Suprapubic skin (tissue), 4 donors: ENCODE measurements at regions not wholly inside any gene's neighbourhood (a gene's known extent, or its start where the extent isn't known, plus 50 kb on each side); places are given as distances from the start of the nearest gene placed in this dataset.
"Not testable (repeated sequence)": the region's sequence is repeated elsewhere in the genome, so short reads cannot be mapped to it uniquely, and the experiment has no call there.

Experiments
- DNase-seq, 2 donors: peaks; one replicate each; pipeline ENCODE4 v3.0.0-alpha.2; 2019; ENCODE audit warnings: low spot score in 2 of 2
- H3K27ac ChIP-seq: fragments of 200-600 bp; sonication (generic); one replicate; pipeline ENCODE4 v1.5.1; 2019
- H3K27me3 ChIP-seq: fragments of 200-600 bp; sonication (generic); one replicate; pipeline ENCODE4 v1.5.1; 2019
- H3K36me3 ChIP-seq: fragments of 200-600 bp; sonication (generic); one replicate; pipeline ENCODE4 v1.5.1; 2019
- H3K4me1 ChIP-seq: fragments of 200-600 bp; sonication (generic); one replicate; pipeline ENCODE4 v1.5.1; 2019
- H3K4me3 ChIP-seq: fragments of 200-600 bp; sonication (generic); one replicate; pipeline ENCODE4 v1.5.1; 2019; ENCODE audit warnings: mild to moderate bottlenecking
- H3K9me3 ChIP-seq: fragments of 200-600 bp; sonication (generic); one replicate; pipeline ENCODE4 v1.5.1; 2019
- EP300 ChIP-seq: sonication (generic); formaldehyde crosslinking; IDR thresholded peaks from one replicate; pipeline ENCODE4 v1.6.1; 2017; ENCODE audit warnings: antibody characterized with exemption
- POLR2A ChIP-seq, 2 donors: fragments of 450-650 bp; IDR thresholded peaks; one replicate each; pipeline ENCODE4 v1.6.1; 2017; ENCODE audit warnings: antibody characterized with exemption in 2 of 2, mild to moderate bottlenecking in 2 of 2, moderate library complexity in 2 of 2
- POLR2AphosphoS5 ChIP-seq, 3 donors: sonication (generic); formaldehyde crosslinking; IDR thresholded peaks; one replicate each; pipeline ENCODE4 v1.6.1; 2017; ENCODE audit warnings: antibody characterized with exemption in 3 of 3
- WGBS: methylation state at CpG from one replicate; pipeline ENCODE4 v1.1.5; 2018; 5-methylcytosine and 5-hydroxymethylcytosine counted together
- TF ChIP-seq, protein P1 (sequence below), 2 donors: fragments of 200-600 bp in 1 of 2; fragments of 450-650 bp in 1 of 2; sonication (generic) in 1 of 2; IDR thresholded peaks; one replicate each; pipeline ENCODE4 v1.5.1; 2016 to 2019; ENCODE audit warnings: antibody characterized with exemption in 2 of 2, mild to moderate bottlenecking in 1 of 2, moderate library complexity in 1 of 2

DNA sequence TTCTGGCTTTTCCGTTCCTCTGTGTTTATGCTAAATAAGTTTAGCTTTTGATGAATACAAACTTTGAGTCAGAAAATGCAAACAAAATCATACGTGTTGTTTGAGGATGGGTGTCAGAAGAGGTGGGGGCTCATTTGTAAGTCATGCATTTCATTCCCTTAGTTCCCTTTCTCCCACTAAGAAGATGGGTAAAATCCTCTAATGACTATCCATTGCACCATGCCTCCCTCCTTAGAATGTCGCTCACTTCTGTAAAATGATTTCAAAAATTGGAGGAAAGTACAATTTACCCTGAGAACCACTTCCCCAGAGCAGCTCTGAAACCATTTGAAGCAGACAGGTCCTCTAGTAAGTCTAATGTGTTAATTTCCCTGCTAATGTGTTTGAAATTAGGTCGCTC lies 629.6 kb upstream of the VRK2 start:
- Histone ChIP-seq H3K27me3 (no peaks in the 10 kb centered on the region), H3K9me3 (peaks cover 8% of the 10 kb centered on the region), H3K4me1 (no peaks in the 10 kb centered on the region), H3K27ac (no peak overlapping the region), H3K36me3 (no peaks in the 10 kb centered on the region), H3K4me3 (no peak overlapping the region)
- TF ChIP-seq, protein P1, sequence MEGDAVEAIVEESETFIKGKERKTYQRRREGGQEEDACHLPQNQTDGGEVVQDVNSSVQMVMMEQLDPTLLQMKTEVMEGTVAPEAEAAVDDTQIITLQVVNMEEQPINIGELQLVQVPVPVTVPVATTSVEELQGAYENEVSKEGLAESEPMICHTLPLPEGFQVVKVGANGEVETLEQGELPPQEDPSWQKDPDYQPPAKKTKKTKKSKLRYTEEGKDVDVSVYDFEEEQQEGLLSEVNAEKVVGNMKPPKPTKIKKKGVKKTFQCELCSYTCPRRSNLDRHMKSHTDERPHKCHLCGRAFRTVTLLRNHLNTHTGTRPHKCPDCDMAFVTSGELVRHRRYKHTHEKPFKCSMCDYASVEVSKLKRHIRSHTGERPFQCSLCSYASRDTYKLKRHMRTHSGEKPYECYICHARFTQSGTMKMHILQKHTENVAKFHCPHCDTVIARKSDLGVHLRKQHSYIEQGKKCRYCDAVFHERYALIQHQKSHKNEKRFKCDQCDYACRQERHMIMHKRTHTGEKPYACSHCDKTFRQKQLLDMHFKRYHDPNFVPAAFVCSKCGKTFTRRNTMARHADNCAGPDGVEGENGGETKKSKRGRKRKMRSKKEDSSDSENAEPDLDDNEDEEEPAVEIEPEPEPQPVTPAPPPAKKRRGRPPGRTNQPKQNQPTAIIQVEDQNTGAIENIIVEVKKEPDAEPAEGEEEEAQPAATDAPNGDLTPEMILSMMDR (IDR thresholded peaks at IDR 0.05) = no peak
- TF ChIP-seq POLR2AphosphoS5 (IDR thresholded peaks at IDR 0.05) (no peak), POLR2A (IDR thresholded peaks at IDR 0.05) (no peak), EP300 (no peak)
- no peak for DNase-seq
- WGBS = 66% methylated on average over 4 of the region's 4 CpGs

DNA sequence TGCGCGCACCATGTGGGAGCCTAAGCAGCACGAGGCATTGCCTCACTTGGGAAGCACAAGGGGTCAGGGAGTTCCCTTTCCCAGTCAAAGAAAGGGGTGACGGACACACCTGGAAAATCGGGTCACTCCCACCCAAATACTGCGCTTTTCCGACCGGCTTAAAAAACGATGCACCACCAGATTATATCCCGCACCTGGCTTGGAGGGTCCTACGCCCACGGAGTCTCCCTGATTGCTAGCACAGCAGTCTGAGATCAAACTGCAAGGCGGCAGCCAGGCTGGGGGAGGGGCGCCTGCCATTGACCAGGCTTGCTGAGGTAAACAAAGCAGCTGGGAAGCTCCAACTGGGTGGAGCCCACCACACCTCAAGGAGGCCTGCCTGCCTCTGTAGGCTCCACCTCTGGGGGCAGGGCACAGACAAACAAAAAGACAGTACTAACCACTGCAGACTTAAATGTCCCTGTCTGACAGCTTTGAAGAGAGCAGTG lies 627.7 kb upstream of the VRK2 start:
- not testable (repeated sequence) for H3K9me3 ChIP-seq, H3K27ac ChIP-seq, H3K27me3 ChIP-seq, DNase-seq, H3K4me1 ChIP-seq, H3K36me3 ChIP-seq, H3K4me3 ChIP-seq
- WGBS = 88% methylated on average over 14 of the region's 14 CpGs

DNA sequence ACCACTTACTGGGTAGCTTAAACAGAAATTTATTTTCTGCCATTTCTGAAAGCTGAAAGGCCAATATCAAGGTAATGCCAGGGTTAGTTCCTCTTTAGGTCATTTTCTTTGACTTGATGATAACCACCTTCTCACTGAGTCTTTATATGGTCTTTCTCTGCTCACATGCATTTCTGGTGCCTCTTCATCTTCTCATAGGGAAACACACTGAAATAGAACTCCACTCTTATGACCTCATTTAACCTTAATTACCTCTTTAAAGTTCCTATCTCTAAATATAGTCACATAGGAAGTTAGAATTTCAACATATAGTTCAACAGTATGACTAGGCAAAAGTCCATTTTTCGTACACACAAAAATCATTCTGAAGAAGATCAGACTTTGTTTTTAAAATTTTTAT lies 616.8 kb upstream of the VRK2 start:
- H3K4me3 ChIP-seq = no peak overlapping the region
- no peak overlapping the region for H3K27ac ChIP-seq
- H3K4me1 ChIP-seq = no peaks in the 10 kb centered on the region
- TF ChIP-seq POLR2AphosphoS5 (IDR thresholded peaks at IDR 0.05) (no peak), POLR2A (IDR thresholded peaks at IDR 0.05) (no peak), EP300 (no peak)
- TF ChIP-seq, protein P1 (IDR thresholded peaks at IDR 0.05) = no peak
- WGBS = 87% methylated on average over 1 of the region's 1 CpG
- no peaks in the 10 kb centered on the region for H3K9me3 ChIP-seq
- DNase-seq = no peak
- H3K36me3 ChIP-seq = no peaks in the 10 kb centered on the region
- no peaks in the 10 kb centered on the region for H3K27me3 ChIP-seq

DNA sequence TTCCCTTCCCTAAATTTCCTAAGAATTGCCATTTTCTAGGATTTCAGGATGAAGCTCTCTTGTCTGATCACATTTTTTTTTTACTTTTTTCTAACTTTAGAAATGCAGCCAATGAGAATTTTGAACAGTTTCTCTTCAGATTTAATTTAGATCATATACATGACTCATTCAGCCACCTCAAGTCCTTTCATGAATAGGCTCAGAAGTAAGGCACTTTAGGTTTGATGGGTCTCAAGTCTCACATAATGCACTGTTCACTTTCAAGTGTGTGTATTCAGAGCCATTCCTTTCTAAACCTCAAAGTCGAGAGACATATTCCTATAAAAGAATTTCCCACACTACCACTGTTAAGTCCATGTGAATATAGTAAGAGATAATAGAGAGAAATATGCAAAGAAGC lies 614.1 kb upstream of the VRK2 start:
- no peaks in the 10 kb centered on the region for H3K4me1 ChIP-seq
- H3K4me3 ChIP-seq = no peak overlapping the region
- TF ChIP-seq POLR2AphosphoS5 (IDR thresholded peaks at IDR 0.05) (no peak), POLR2A (IDR thresholded peaks at IDR 0.05) (no peak)
- TF ChIP-seq, protein P1 (IDR thresholded peaks at IDR 0.05) = no peak
- H3K27ac ChIP-seq = no peak overlapping the region
- WGBS = 14% methylated on average over 1 of the region's 1 CpG
- H3K36me3 ChIP-seq = no peaks in the 10 kb centered on the region
- no peak for DNase-seq
- no peaks in the 10 kb centered on the region for H3K27me3 ChIP-seq
- no peaks in the 10 kb centered on the region for H3K9me3 ChIP-seq

DNA sequence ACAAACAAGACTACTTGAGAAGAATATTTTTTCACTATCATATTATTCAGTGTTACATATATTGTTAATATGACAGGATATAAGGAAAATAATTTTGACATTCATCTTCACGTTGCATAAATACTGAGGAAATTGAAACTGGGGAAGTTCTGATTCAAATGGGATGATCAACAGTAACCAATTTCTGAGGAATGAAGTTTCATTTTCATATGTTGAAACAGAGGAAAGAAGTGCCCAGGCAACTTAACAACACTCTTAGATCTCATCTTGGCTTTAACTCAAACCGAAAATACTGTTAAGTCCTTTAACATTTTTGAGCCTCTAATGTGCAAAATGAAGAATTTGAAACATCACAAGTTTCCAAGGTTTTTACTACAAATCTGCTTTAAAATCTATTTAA lies 612.2 kb upstream of the VRK2 start:
- H3K27ac ChIP-seq = no peak overlapping the region
- H3K36me3 ChIP-seq = no peaks in the 10 kb centered on the region
- H3K4me3 ChIP-seq = no peak overlapping the region
- no peak for DNase-seq
- H3K27me3 ChIP-seq = no peaks in the 10 kb centered on the region
- no peaks in the 10 kb centered on the region for H3K4me1 ChIP-seq
- H3K9me3 ChIP-seq = no peaks in the 10 kb centered on the region
- no peak for TF ChIP-seq POLR2A (IDR thresholded peaks at IDR 0.05)
- 35% methylated on average over 2 of the region's 2 CpGs for WGBS

DNA sequence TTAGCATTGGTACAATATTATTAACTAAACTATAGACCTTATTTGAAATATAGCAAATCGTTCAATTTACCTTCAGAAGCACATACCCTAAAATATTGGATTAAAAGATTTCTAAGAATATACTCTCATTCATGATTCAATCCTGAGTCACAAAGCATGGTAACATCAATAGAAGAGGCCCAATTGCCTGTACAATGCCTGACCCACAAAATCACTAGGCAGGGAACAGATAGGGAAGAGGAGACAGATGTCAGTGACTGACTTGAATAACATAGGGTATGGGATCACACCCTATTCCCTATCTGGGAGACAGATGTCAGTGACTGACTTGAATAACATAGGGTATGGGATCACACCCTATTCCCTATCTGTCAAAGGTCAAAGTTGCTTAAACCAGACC lies 611.6 kb upstream of the VRK2 start:
- Histone ChIP-seq H3K9me3 (no peaks in the 10 kb centered on the region), H3K36me3 (no peaks in the 10 kb centered on the region), H3K4me1 (no peaks in the 10 kb centered on the region), H3K27ac (no peak overlapping the region), H3K4me3 (no peak overlapping the region), H3K27me3 (no peaks in the 10 kb centered on the region)
- no peak for TF ChIP-seq EP300
- TF ChIP-seq POLR2A (IDR thresholded peaks at IDR 0.05) = no peak
- TF ChIP-seq POLR2AphosphoS5 (IDR thresholded peaks at IDR 0.05) = no peak
- TF ChIP-seq, protein P1 (IDR thresholded peaks at IDR 0.05) = no peak
- DNase-seq = no peak
- WGBS = 93% methylated on average over 1 of the region's 1 CpG
